MG63 (cell line): ENCODE measurements at regions not wholly inside any gene's neighbourhood (a gene's known extent, or its start where the extent isn't known, plus 50 kb on each side); places are given as distances from the start of the nearest gene placed in this dataset.

Source experiments
- DNase-seq: peaks from one replicate; pipeline ENCODE4 v3.0.0-alpha.2; 2020
- H3K27me3 ChIP-seq: fragments of 250-450 bp; sonication (Bioruptor Pico); 2 replicates; pipeline ENCODE4 v1.5.1; 2020; ENCODE audit warnings: mild to moderate bottlenecking, moderate library complexity
- H3K36me3 ChIP-seq: fragments of 250-450 bp; sonication (Bioruptor Pico); 2 replicates; pipeline ENCODE4 v1.5.1; 2020; ENCODE audit warnings: mild to moderate bottlenecking, moderate library complexity
- H3K4me3 ChIP-seq: fragments of 250-450 bp; sonication (Bioruptor Pico); 2 replicates; pipeline ENCODE4 v1.5.1; 2020; ENCODE audit warnings: mild to moderate bottlenecking, moderate library complexity
- H3K9me3 ChIP-seq: fragments of 250-450 bp; sonication (Bioruptor Pico); 2 replicates; pipeline ENCODE4 v1.5.1; 2020; ENCODE audit warnings: mild to moderate bottlenecking, moderate library complexity

GRCh38 chr4:129429581-129430320 is 333.8 kb downstream of the C4orf33 start:
- Histone ChIP-seq H3K36me3 (no peaks in the 10 kb centered on the region), H3K9me3 (no peaks in the 10 kb centered on the region), H3K27me3 (no peaks in the 10 kb centered on the region), H3K4me3 (no peak overlapping the region; the same call in 1 of the 2 replicates)
- peak; percentile 26 for DNase-seq

- Histone ChIP-seq H3K4me3 (no peak overlapping the region), H3K9me3 (no peaks in the 10 kb centered on the region), H3K36me3 (no peaks in the 10 kb centered on the region), H3K27me3 (no peaks in the 10 kb centered on the region)
- DNase-seq, result no peak
These were observed 341.4 kb downstream of the C4orf33 start for GRCh38 chr4:129437347-129437746.

- Histone ChIP-seq H3K36me3 (no peaks in the 10 kb centered on the region), H3K4me3 (no peak overlapping the region), H3K27me3 (no peaks in the 10 kb centered on the region), H3K9me3 (no peaks in the 10 kb centered on the region)
- DNase-seq, result no peak
These were observed 342.6 kb downstream of the C4orf33 start for GRCh38 chr4:129438456-129438981.

- DNase-seq, result peak; percentile 68
These were observed 350.1 kb downstream of the C4orf33 start for GRCh38 chr4:129446074-129446473.

GRCh38 chr4:129453524-129454200 is 357.7 kb downstream of the C4orf33 start:
- no peaks in the 10 kb centered on the region for H3K9me3 ChIP-seq
- no peak overlapping the region for H3K4me3 ChIP-seq
- no peaks in the 10 kb centered on the region for H3K36me3 ChIP-seq
- DNase-seq, result no peak
- no peaks in the 10 kb centered on the region for H3K27me3 ChIP-seq

More at GRCh38 chr4:129446074-129446473, 350.1 kb downstream of the C4orf33 start:
- Histone ChIP-seq H3K36me3 (no peaks in the 10 kb centered on the region), H3K4me3 (no peak overlapping the region), H3K27me3 (no peaks in the 10 kb centered on the region), H3K9me3 (no peaks in the 10 kb centered on the region)

GRCh38 chr4:129455482-129455881 is 359.5 kb downstream of the C4orf33 start:
- DNase-seq, result no peak
- Histone ChIP-seq H3K9me3 (no peaks in the 10 kb centered on the region), H3K36me3 (no peaks in the 10 kb centered on the region), H3K27me3 (no peaks in the 10 kb centered on the region), H3K4me3 (no peak overlapping the region)

GRCh38 chr4:129468624-129469023 is 372.7 kb downstream of the C4orf33 start:
- no peaks in the 10 kb centered on the region for H3K36me3 ChIP-seq
- H3K9me3 ChIP-seq, result no peaks in the 10 kb centered on the region
- H3K27me3 ChIP-seq, result no peaks in the 10 kb centered on the region
- DNase-seq, result no peak
- no peak overlapping the region for H3K4me3 ChIP-seq

- H3K27me3 ChIP-seq, result no peaks in the 10 kb centered on the region
- no peak for DNase-seq
- H3K4me3 ChIP-seq, result no peak overlapping the region
- H3K9me3 ChIP-seq, result no peaks in the 10 kb centered on the region
- H3K36me3 ChIP-seq, result no peaks in the 10 kb centered on the region
These were observed 378.7 kb downstream of the C4orf33 start for GRCh38 chr4:129474698-129475097.

GRCh38 chr4:129481107-129481506 is 385.2 kb downstream of the C4orf33 start:
- no peaks in the 10 kb centered on the region for H3K36me3 ChIP-seq
- no peaks in the 10 kb centered on the region for H3K9me3 ChIP-seq
- no peak for DNase-seq
- no peaks in the 10 kb centered on the region for H3K27me3 ChIP-seq
- no peak overlapping the region for H3K4me3 ChIP-seq

- Histone ChIP-seq H3K27me3 (no peaks in the 10 kb centered on the region), H3K4me3 (no peak overlapping the region), H3K36me3 (no peaks in the 10 kb centered on the region), H3K9me3 (no peaks in the 10 kb centered on the region)
- DNase-seq, result no peak
These were observed 392.5 kb downstream of the C4orf33 start for GRCh38 chr4:129488427-129488826.

- no peaks in the 10 kb centered on the region for H3K9me3 ChIP-seq
- H3K4me3 ChIP-seq, result no peak overlapping the region
- H3K36me3 ChIP-seq, result no peaks in the 10 kb centered on the region
- no peaks in the 10 kb centered on the region for H3K27me3 ChIP-seq
- DNase-seq, result no peak
These were observed 394.6 kb downstream of the C4orf33 start for GRCh38 chr4:129490516-129490915.

GRCh38 chr4:129498626-129499025 is 402.7 kb downstream of the C4orf33 start:
- H3K36me3 ChIP-seq, result no peaks in the 10 kb centered on the region
- H3K4me3 ChIP-seq, result no peak overlapping the region
- DNase-seq, result no peak
- no peaks in the 10 kb centered on the region for H3K27me3 ChIP-seq
- H3K9me3 ChIP-seq, result no peaks in the 10 kb centered on the region

- Histone ChIP-seq H3K9me3 (no peaks in the 10 kb centered on the region), H3K27me3 (no peaks in the 10 kb centered on the region), H3K36me3 (no peaks in the 10 kb centered on the region), H3K4me3 (no peak overlapping the region)
- no peak for DNase-seq
These were observed 418.9 kb downstream of the C4orf33 start for GRCh38 chr4:129514852-129515251.

- H3K27me3 ChIP-seq, result no peaks in the 10 kb centered on the region
- no peaks in the 10 kb centered on the region for H3K9me3 ChIP-seq
- no peak for DNase-seq
- no peak overlapping the region for H3K4me3 ChIP-seq
- no peaks in the 10 kb centered on the region for H3K36me3 ChIP-seq
These were observed 419.4 kb downstream of the C4orf33 start for GRCh38 chr4:129515356-129515755.

- Histone ChIP-seq H3K36me3 (no peaks in the 10 kb centered on the region), H3K27me3 (no peaks in the 10 kb centered on the region), H3K9me3 (no peaks in the 10 kb centered on the region), H3K4me3 (no peak overlapping the region)
- DNase-seq, result no peak
These were observed 430.9 kb downstream of the C4orf33 start for GRCh38 chr4:129526812-129527211.

- DNase-seq, result no peak
- no peaks in the 10 kb centered on the region for H3K27me3 ChIP-seq
- H3K9me3 ChIP-seq, result no peaks in the 10 kb centered on the region
These were observed 435.3 kb downstream of the C4orf33 start for GRCh38 chr4:129531253-129531652.

GRCh38 chr4:129532573-129532972 is 436.6 kb downstream of the C4orf33 start:
- H3K9me3 ChIP-seq, result no peaks in the 10 kb centered on the region
- H3K4me3 ChIP-seq, result no peak overlapping the region
- no peaks in the 10 kb centered on the region for H3K27me3 ChIP-seq
- DNase-seq, result no peak
- no peaks in the 10 kb centered on the region for H3K36me3 ChIP-seq

More at GRCh38 chr4:129531253-129531652, 435.3 kb downstream of the C4orf33 start:
- Histone ChIP-seq H3K36me3 (no peaks in the 10 kb centered on the region), H3K4me3 (no peak overlapping the region)

- no peak for DNase-seq
- H3K36me3 ChIP-seq, result no peaks in the 10 kb centered on the region
- no peak overlapping the region for H3K4me3 ChIP-seq
- no peaks in the 10 kb centered on the region for H3K27me3 ChIP-seq
- no peaks in the 10 kb centered on the region for H3K9me3 ChIP-seq
These were observed 447.3 kb downstream of the C4orf33 start for GRCh38 chr4:129543299-129543698.
